ENCODE measurements at regions not wholly inside any gene's neighbourhood (a gene's known extent, or its start where the extent isn't known, plus 50 kb on each side); places are given as distances from the start of the nearest gene placed in this dataset.

DNA sequence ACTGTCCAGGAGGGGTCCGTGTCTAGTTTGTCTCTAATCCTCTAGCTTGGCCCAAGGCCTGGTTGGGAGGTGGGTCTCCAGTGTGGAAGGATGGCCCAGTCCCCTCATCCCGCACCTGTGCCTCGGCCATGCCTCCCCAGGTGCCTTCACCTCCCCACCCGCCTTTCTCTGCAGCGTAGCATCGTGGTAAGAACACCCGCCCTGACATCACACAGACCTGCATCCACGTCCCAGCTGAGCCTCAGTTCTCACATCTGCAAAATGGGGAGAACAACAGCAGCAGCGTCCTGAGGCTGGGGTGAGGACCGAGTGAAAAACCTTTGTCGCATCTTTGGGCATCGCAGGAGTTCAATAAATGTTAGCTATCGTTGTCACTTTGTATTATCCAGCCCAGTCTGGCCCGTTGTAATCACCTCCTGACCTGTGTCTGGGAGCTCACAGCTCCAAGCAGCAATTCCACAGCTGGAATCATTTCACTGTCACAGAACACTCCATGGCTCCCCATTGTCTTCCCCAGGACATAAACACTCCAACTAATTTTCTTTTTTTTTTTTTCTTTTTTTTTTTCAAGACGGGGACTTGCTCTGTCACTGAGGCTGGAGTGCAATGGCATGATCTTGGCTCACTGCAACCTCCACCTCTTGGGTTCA lies 181.2 kb upstream of the IER5L start:
- H3K9me3 ChIP-seq (ENCODE audit: low read length) = no peaks in the 10 kb centered on the region
- DNase-seq = no peak
- no peaks in the 10 kb centered on the region for H3K4me1 ChIP-seq (ENCODE audit: insufficient read depth, low read length)
- no peak overlapping the region for H3K27ac ChIP-seq (ENCODE audit: low read length)
- ChIA-PET CTCF (no interaction called here), POLR2A (ENCODE audit: unreplicated experiment) (no interaction called here)
- no peak for TF ChIP-seq EZH2phosphoT487 (IDR thresholded peaks at IDR 0.05; ENCODE audit: borderline replicate concordance, low read length)
- no peak for TF ChIP-seq EZH2 (IDR thresholded peaks at IDR 0.05; ENCODE audit: low read length, unreplicated experiment)
- TF ChIP-seq, protein P1, sequence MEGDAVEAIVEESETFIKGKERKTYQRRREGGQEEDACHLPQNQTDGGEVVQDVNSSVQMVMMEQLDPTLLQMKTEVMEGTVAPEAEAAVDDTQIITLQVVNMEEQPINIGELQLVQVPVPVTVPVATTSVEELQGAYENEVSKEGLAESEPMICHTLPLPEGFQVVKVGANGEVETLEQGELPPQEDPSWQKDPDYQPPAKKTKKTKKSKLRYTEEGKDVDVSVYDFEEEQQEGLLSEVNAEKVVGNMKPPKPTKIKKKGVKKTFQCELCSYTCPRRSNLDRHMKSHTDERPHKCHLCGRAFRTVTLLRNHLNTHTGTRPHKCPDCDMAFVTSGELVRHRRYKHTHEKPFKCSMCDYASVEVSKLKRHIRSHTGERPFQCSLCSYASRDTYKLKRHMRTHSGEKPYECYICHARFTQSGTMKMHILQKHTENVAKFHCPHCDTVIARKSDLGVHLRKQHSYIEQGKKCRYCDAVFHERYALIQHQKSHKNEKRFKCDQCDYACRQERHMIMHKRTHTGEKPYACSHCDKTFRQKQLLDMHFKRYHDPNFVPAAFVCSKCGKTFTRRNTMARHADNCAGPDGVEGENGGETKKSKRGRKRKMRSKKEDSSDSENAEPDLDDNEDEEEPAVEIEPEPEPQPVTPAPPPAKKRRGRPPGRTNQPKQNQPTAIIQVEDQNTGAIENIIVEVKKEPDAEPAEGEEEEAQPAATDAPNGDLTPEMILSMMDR (conservative IDR thresholded peaks at IDR 0.05; ENCODE audit: low read depth, low read length) = no peak
- ATAC-seq = no peak
- H4K20me1 ChIP-seq (ENCODE audit: low read length) = no peaks in the 10 kb centered on the region
- no peaks in the 10 kb centered on the region for H3K79me2 ChIP-seq (ENCODE audit: low read length)
- no peaks in the 10 kb centered on the region for H3K27me3 ChIP-seq (ENCODE audit: low read length)
- no peaks in the 10 kb centered on the region for H3K36me3 ChIP-seq (ENCODE audit: low read depth, low read length)
- intact Hi-C loops (cut with micrococcal nuclease) = no loop called here
- H2AFZ ChIP-seq (ENCODE audit: low read length) = no peak overlapping the region
- H3K9me2 ChIP-seq (replicated peaks; ENCODE audit: low read length) = no peaks in the 10 kb centered on the region
- H3K4me2 ChIP-seq (ENCODE audit: low read length) = no peak overlapping the region
- H3K4me3 ChIP-seq (ENCODE audit: low read length) = no peak overlapping the region
- no peaks in the 10 kb centered on the region for H3F3A ChIP-seq (ENCODE audit: low read length, unreplicated experiment)
- BruUV-seq (replicated peaks) = no TSS peak
- H3K9ac ChIP-seq (ENCODE audit: low read length) = no peak overlapping the region

DNA sequence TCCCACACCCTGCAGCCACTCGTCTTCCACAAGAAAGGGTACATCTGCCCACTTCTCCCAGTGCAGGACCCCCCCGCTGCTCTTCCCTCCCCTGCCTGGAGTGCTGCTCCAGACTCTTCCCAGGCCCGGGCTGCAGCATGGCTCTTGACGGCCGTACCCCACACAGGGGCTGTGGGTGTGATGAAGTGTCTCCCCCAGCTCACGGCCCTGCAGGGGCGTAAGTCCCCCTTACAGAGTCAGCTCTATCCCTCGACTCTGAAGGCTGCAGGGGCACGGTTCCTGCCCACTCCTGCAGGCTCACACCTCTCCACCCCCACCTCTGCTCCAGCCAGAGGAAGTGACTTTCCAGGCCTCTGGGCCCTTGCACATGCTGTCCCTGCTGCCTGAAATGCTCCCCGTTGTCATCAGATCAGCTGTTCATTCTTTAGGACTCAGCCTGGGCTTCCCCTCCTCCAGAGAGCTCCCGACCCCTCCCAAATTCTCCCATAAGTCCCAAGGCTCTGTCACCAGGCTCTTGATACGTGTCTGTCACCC lies 180.6 kb upstream of the IER5L start:
- BruUV-seq (replicated peaks) = no TSS peak
- POLR2A ChIA-PET (ENCODE audit: unreplicated experiment) = no interaction called here
- Histone ChIP-seq H4K20me1 (ENCODE audit: low read length) (no peaks in the 10 kb centered on the region), H2AFZ (ENCODE audit: low read length) (no peak overlapping the region), H3K4me3 (ENCODE audit: low read length) (no peak overlapping the region), H3K27ac (ENCODE audit: low read length) (no peak overlapping the region), H3K4me1 (ENCODE audit: insufficient read depth, low read length) (no peaks in the 10 kb centered on the region), H3K4me2 (ENCODE audit: low read length) (no peak overlapping the region), H3K27me3 (ENCODE audit: low read length) (no peaks in the 10 kb centered on the region), H3K79me2 (ENCODE audit: low read length) (no peaks in the 10 kb centered on the region), H3K9me2 (replicated peaks; ENCODE audit: low read length) (no peaks in the 10 kb centered on the region), H3K9me3 (ENCODE audit: low read length) (no peaks in the 10 kb centered on the region), H3K36me3 (ENCODE audit: low read depth, low read length) (no peaks in the 10 kb centered on the region), H3K9ac (ENCODE audit: low read length) (no peak overlapping the region), H3F3A (ENCODE audit: low read length, unreplicated experiment) (no peaks in the 10 kb centered on the region)
- DNase-seq (no peak), ATAC-seq (no peak)
- CTCF ChIA-PET = no interaction called here
- no peak for TF ChIP-seq EZH2phosphoT487 (IDR thresholded peaks at IDR 0.05; ENCODE audit: borderline replicate concordance, low read length)
- TF ChIP-seq, protein P1 (conservative IDR thresholded peaks at IDR 0.05; ENCODE audit: low read depth, low read length) = no peak
- TF ChIP-seq EZH2 (IDR thresholded peaks at IDR 0.05; ENCODE audit: low read length, unreplicated experiment) = no peak
- intact Hi-C loops (cut with micrococcal nuclease) = no loop called here

DNA sequence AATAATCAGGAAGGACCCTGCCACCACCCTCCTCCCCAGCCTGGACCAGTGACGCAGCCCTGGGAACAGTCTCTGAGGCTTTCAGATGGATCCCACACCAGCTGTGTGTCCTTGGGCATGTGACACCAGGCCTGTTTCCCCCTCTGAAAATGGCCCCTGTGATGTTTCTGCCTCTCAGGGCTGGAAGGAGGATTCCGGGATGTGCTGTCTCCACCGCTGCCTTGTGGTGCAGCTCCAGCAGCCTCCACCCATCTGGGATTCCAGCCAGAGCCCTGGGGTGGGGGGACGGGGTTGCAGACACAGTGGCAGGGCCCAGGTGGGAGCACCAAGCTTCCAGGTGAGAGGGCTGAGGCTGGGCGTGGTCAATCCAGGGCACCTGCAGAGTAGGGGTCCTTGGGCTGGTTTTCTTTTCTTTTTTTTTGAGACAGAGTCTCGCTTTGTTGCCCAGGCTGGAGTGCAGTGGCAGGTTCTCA lies 179.7 kb upstream of the IER5L start:
- no peaks in the 10 kb centered on the region for H3K9me3 ChIP-seq (ENCODE audit: low read length)
- no peak overlapping the region for H3K4me3 ChIP-seq (ENCODE audit: low read length)
- no peak overlapping the region for H2AFZ ChIP-seq (ENCODE audit: low read length)
- intact Hi-C loops (cut with micrococcal nuclease) = no loop called here
- DNase-seq = no peak
- TF ChIP-seq EZH2 (IDR thresholded peaks at IDR 0.05; ENCODE audit: low read length, unreplicated experiment) (no peak), EZH2phosphoT487 (IDR thresholded peaks at IDR 0.05; ENCODE audit: borderline replicate concordance, low read length) (no peak)
- TF ChIP-seq, protein P1 (conservative IDR thresholded peaks at IDR 0.05; ENCODE audit: low read depth, low read length) = no peak
- no peak for ATAC-seq
- no peak overlapping the region for H3K4me2 ChIP-seq (ENCODE audit: low read length)
- H3K36me3 ChIP-seq (ENCODE audit: low read depth, low read length) = no peaks in the 10 kb centered on the region
- H3K9ac ChIP-seq (ENCODE audit: low read length) = no peak overlapping the region
- H3F3A ChIP-seq (ENCODE audit: low read length, unreplicated experiment) = no peaks in the 10 kb centered on the region
- H3K27ac ChIP-seq (ENCODE audit: low read length) = no peak overlapping the region
- no TSS peak for BruUV-seq (replicated peaks)
- H3K4me1 ChIP-seq (ENCODE audit: insufficient read depth, low read length) = no peaks in the 10 kb centered on the region
- no peaks in the 10 kb centered on the region for H4K20me1 ChIP-seq (ENCODE audit: low read length)
- no peaks in the 10 kb centered on the region for H3K9me2 ChIP-seq (replicated peaks; ENCODE audit: low read length)
- no peaks in the 10 kb centered on the region for H3K79me2 ChIP-seq (ENCODE audit: low read length)
- CTCF ChIA-PET = no interaction called here
- POLR2A ChIA-PET (ENCODE audit: unreplicated experiment) = no interaction called here
- no peaks in the 10 kb centered on the region for H3K27me3 ChIP-seq (ENCODE audit: low read length)

Measured in PC-3 (cell line).